Heart left ventricle (tissue), 13 donors: ENCODE measurements at regions not wholly inside any gene's neighbourhood (a gene's known extent, or its start where the extent isn't known, plus 50 kb on each side); places are given as distances from the start of the nearest gene placed in this dataset.

ENCODE experiments used
- CTCF ChIP-seq, 12 donors: fragments of 200-600 bp; sonication (generic) in 4 of 12; IDR thresholded peaks; one replicate each; pipeline versions ENCODE4 v1.5.0 to v1.8.0; 2018 to 2022; ENCODE audit warnings: antibody characterized with exemption in 12 of 12, mild to moderate bottlenecking in 5 of 12
- POLR2A ChIP-seq, 2 donors: fragments of 450-650 bp; IDR thresholded peaks; one replicate each; pipeline ENCODE4 v1.6.1; 2017; ENCODE audit warnings: antibody characterized with exemption in 2 of 2, mild to moderate bottlenecking in 2 of 2, moderate library complexity in 2 of 2
- donor health status: ischemic (EF 13 %, LVEDD 7.1; RV severe dilation, severe dysfunction).
- donor health status: DM: no; HTN: yes; CAD: no.
- donor health status: DM: no; HTN: no; CAD: no.
- donor health status: ischemic (EF 25% LVEDD 6.9; RV normal size, moderate dysfunction).
- donor health status: ischemic (EF 25% LVEDD 5.7; RV mildly dilated, moderate dysfunction).
- donor health status: ischemic (EF 35%, LVEDD 5.7; RV mildly dilated, moderate dysfunction).
- donor health status: nonischemic (EF 11% LVEDD 7.7; RV severe dilation, severe dysfunction).
- donor health status: DM: yes; HTN: yes; CAD: no.
- donor health status: PGD.
- donor health status: ischemic (EF 29% LVEDD 5.4; RV normal size, mild dysfunction).
- donor health status: nonischemic (EF 23%, LVEDD 6.1; RV moderate dilation, normal function).

GRCh38 chr1:177864538-177865305, 105.1 kb downstream of the SEC16B start:
- TF ChIP-seq POLR2A (IDR thresholded peaks at IDR 0.05): no peak
- TF ChIP-seq CTCF (IDR thresholded peaks at IDR 0.05): no peak
